Mucosa of rectum (tissue), 2 donors: ENCODE measurements at regions not wholly inside any gene's neighbourhood (a gene's known extent, or its start where the extent isn't known, plus 50 kb on each side); places are given as distances from the start of the nearest gene placed in this dataset.

Source experiments
- H3K27ac ChIP-seq, 2 donors: one replicate each; pipeline ENCODE4 v1.7.0; 2013; ENCODE audit warnings: inconsistent platforms in 2 of 2, low read depth in 2 of 2, low read length in 2 of 2
- H3K27me3 ChIP-seq, 2 donors: one replicate each; pipeline ENCODE4 v1.7.0; 2013; ENCODE audit warnings: low read length in 2 of 2; ENCODE audit not compliant: control insufficient read depth in 2 of 2, insufficient read depth in 2 of 2
- H3K36me3 ChIP-seq, 2 donors: one replicate each; pipeline ENCODE4 v1.7.0; 2013; ENCODE audit warnings: low read length in 2 of 2; ENCODE audit not compliant: control insufficient read depth in 2 of 2, insufficient read depth in 2 of 2
- H3K4me1 ChIP-seq, 2 donors: one replicate each; pipeline ENCODE4 v1.7.0; 2013; ENCODE audit warnings: low read length in 2 of 2, mild to moderate bottlenecking in 1 of 2; ENCODE audit not compliant: control insufficient read depth in 2 of 2, insufficient read depth in 2 of 2
- H3K4me3 ChIP-seq, 2 donors: one replicate each; pipeline ENCODE4 v1.7.0; 2013; ENCODE audit warnings: low read length in 2 of 2
- H3K9ac ChIP-seq, 2 donors: one replicate each; pipeline ENCODE4 v1.7.0; 2013; ENCODE audit warnings: low read length in 2 of 2, low read depth in 1 of 2, mild to moderate bottlenecking in 1 of 2
- H3K9me3 ChIP-seq, 2 donors: one replicate each; pipeline ENCODE4 v1.7.0; 2013; ENCODE audit warnings: low read length in 2 of 2; ENCODE audit not compliant: control insufficient read depth in 2 of 2
- donor health status: healthy.
- donor health status: Normal muscosa, but diverticular disease.

DNA sequence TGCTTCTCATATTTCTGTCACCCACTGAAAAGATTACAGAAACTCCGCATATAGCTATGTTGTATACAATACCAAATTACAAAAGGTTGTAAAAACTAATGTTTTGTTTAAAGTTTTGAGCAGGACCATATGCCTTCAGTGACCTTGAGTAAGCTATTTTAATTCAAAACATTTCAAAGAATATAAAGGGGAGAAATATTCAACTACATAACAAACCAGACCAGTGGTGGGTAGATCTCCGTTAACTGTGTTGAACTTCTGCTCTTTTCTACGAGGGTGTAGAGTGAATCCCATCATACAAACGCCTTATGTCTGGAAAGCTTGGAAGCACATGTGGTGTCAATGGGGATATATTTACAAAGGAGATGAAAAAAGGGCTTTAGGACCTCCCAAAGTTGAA lies 68.4 kb upstream of the NR2F2 start:
- Histone ChIP-seq H3K4me1 (no peaks in the 10 kb centered on the region), H3K36me3 (no peaks in the 10 kb centered on the region), H3K27me3 (no peaks in the 10 kb centered on the region), H3K27ac (no peak overlapping the region), H3K9ac (no peak overlapping the region), H3K4me3 (no peak overlapping the region), H3K9me3 (no peaks in the 10 kb centered on the region)

- H3K9me3 ChIP-seq, result no peaks in the 10 kb centered on the region
- H3K9ac ChIP-seq, result no peak overlapping the region
- no peak overlapping the region for H3K27ac ChIP-seq
- H3K4me1 ChIP-seq, result no peaks in the 10 kb centered on the region
- H3K4me3 ChIP-seq, result no peak overlapping the region
- H3K27me3 ChIP-seq, result no peaks in the 10 kb centered on the region
- no peaks in the 10 kb centered on the region for H3K36me3 ChIP-seq
Measured at GRCh38 chr15:96262549-96263489, 67.7 kb upstream of the NR2F2 start.

DNA sequence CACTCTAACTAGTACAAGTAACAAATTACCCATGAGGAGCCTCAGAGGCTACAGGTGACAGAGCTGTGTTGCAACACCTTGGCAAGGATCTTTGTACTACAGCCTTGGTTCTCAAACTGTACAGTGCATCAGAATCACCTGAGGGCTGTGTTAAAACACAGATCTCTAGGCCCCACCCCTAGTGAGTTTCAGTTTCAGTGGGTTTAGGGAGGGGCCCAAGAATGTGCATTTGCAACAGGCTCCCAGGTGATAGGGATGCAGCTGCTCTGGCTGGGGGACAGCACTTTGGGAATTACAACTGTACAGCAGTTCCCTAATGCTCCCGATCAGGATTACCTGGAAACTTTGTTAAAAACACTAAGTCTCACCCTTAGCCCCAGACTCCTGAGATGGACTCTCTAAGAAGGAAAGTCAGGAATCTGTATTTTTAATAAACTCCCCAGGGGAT lies 66.1 kb upstream of the NR2F2 start:
- Histone ChIP-seq H3K9me3 (no peaks in the 10 kb centered on the region), H3K4me1 (no peaks in the 10 kb centered on the region), H3K9ac (no peak overlapping the region), H3K36me3 (no peaks in the 10 kb centered on the region), H3K27me3 (no peaks in the 10 kb centered on the region), H3K4me3 (no peak overlapping the region), H3K27ac (no peak overlapping the region)

GRCh38 chr15:96264801-96265515 lies 65.5 kb upstream of the NR2F2 start:
- H3K4me1 ChIP-seq, result no peaks in the 10 kb centered on the region
- H3K9ac ChIP-seq, result no peak overlapping the region
- no peak overlapping the region for H3K27ac ChIP-seq
- H3K36me3 ChIP-seq, result no peaks in the 10 kb centered on the region
- no peaks in the 10 kb centered on the region for H3K27me3 ChIP-seq
- no peak overlapping the region for H3K4me3 ChIP-seq
- no peaks in the 10 kb centered on the region for H3K9me3 ChIP-seq

GRCh38 chr15:96266456-96266855 lies 64.0 kb upstream of the NR2F2 start:
- Histone ChIP-seq H3K9ac (no peak overlapping the region), H3K27me3 (no peaks in the 10 kb centered on the region), H3K4me3 (no peak overlapping the region), H3K36me3 (no peaks in the 10 kb centered on the region), H3K27ac (no peak overlapping the region), H3K4me1 (no peaks in the 10 kb centered on the region), H3K9me3 (no peaks in the 10 kb centered on the region)

- no peaks in the 10 kb centered on the region for H3K36me3 ChIP-seq
Measured at GRCh38 chr15:96267463-96267862, 63.0 kb upstream of the NR2F2 start.

GRCh38 chr15:96268442-96269204 lies 61.9 kb upstream of the NR2F2 start:
- Histone ChIP-seq H3K4me3 (no peak overlapping the region), H3K4me1 (no peaks in the 10 kb centered on the region), H3K27me3 (no peaks in the 10 kb centered on the region), H3K36me3 (no peaks in the 10 kb centered on the region), H3K9me3 (no peaks in the 10 kb centered on the region), H3K27ac (no peak overlapping the region), H3K9ac (no peak overlapping the region)

More at GRCh38 chr15:96267463-96267862, 63.0 kb upstream of the NR2F2 start:
- no peaks in the 10 kb centered on the region for H3K9me3 ChIP-seq
- no peak overlapping the region for H3K27ac ChIP-seq
- no peak overlapping the region for H3K9ac ChIP-seq
- no peaks in the 10 kb centered on the region for H3K4me1 ChIP-seq
- H3K27me3 ChIP-seq, result no peaks in the 10 kb centered on the region
- no peak overlapping the region for H3K4me3 ChIP-seq

DNA sequence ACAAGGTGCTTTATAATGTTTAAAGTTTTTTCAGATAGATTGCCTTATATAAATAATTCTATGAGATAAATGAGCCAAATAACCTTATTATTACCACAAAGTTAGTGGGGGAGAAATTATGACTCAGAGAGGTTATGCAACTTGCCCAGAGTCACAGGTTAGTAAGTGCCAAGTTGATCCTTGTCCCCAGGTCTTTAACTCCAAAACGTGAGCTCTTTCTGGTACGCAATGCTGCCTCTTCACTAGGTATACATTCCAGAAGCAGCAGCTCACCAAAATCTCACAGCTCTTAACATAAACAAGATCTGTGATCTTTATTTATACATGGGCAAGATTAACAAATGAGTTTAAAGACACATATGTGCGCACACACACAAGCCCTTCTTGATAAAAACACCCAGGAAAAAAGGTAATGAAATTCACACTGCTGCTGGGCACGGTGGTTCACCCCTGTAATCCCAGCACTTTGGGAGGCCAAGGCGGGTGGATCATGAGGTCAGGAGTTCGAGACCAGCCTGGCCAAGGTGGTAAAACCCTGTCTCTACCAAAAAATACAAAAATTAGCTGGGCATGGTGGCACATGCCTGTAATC lies 59.8 kb upstream of the NR2F2 start:
- Histone ChIP-seq H3K9me3 (no peaks in the 10 kb centered on the region), H3K27me3 (no peaks in the 10 kb centered on the region), H3K27ac (no peak overlapping the region), H3K36me3 (no peaks in the 10 kb centered on the region), H3K9ac (no peak overlapping the region), H3K4me3 (no peak overlapping the region), H3K4me1 (no peaks in the 10 kb centered on the region)

DNA sequence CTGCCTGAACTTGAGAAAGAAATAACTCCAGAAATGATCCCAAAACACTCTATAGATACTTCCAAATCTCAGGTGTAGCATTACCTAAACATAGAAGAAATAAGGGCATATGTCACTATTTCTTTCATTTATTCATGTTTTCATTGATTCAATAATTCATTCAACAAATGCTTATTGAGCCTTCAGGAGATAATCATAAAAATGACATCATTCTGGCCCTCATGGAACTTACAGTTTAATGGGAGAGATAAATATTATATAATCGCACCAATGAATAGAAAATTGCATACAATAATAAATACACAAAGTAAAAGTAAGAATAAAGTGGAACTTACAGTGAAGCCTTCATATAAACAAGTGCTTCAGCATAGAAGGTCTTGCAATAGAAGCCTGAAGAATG lies 58.1 kb upstream of the NR2F2 start:
- H3K9ac ChIP-seq, result no peak overlapping the region
- no peaks in the 10 kb centered on the region for H3K9me3 ChIP-seq
- H3K4me3 ChIP-seq, result no peak overlapping the region
- no peaks in the 10 kb centered on the region for H3K4me1 ChIP-seq
- H3K27me3 ChIP-seq, result no peaks in the 10 kb centered on the region
- H3K27ac ChIP-seq, result no peak overlapping the region
- no peaks in the 10 kb centered on the region for H3K36me3 ChIP-seq
